Right ventricle myocardium superior (tissue), 1 donor: ENCODE measurements at regions not wholly inside any gene's neighbourhood (a gene's known extent, or its start where the extent isn't known, plus 50 kb on each side); places are given as distances from the start of the nearest gene placed in this dataset.
"Not testable (repeated sequence)": the region's sequence is repeated elsewhere in the genome, so short reads cannot be mapped to it uniquely, and the experiment has no call there.

Source experiments
- ATAC-seq: fragments of 200-7000 bp; cut with Tn5 transposase; one replicate; pipeline ENCODE4 v1.9.1; 2020; ENCODE audit warnings: mild to moderate bottlenecking; ENCODE audit not compliant: poor library complexity
- DNase-seq: peaks from one replicate; pipeline ENCODE4 v3.0.0-alpha.2; 2020
- intact Hi-C: fragments of 100-400 bp; cut with DNase I; formaldehyde crosslinking; loops from one replicate; pipeline ENCODE4 v1.11.2; 2022
- donor health status: DM: no; HTN: yes; CAD: no; lungs with severe emphysema.

- DNase-seq (no peak), ATAC-seq (no peak)
- intact Hi-C loops: no loop called here
Measured at GRCh38 chr5:99827136-99827535, 708.0 kb upstream of the FAM174A start.

- intact Hi-C loops: no loop called here
- DNase-seq: no peak
- ATAC-seq: no peak
Measured at GRCh38 chr5:99817796-99818195, 717.4 kb upstream of the FAM174A start.

- intact Hi-C loops: no loop called here
- no peak for DNase-seq
- no peak for ATAC-seq
Measured at GRCh38 chr5:99814321-99815063, 720.7 kb upstream of the FAM174A start.

- ATAC-seq (no peak), DNase-seq (no peak)
- intact Hi-C loops: no loop called here
Measured at GRCh38 chr5:99808657-99809230, 726.4 kb upstream of the FAM174A start.

- no peak for ATAC-seq
- intact Hi-C loops: no loop called here
- DNase-seq: no peak
Measured at GRCh38 chr5:99807346-99807745, 727.8 kb upstream of the FAM174A start.

- DNase-seq (no peak), ATAC-seq (no peak)
- intact Hi-C loops: no loop called here
Measured at GRCh38 chr5:99795031-99795430, 740.1 kb upstream of the FAM174A start.

GRCh38 chr5:99788482-99788881, 746.7 kb upstream of the FAM174A start:
- intact Hi-C loops: no loop called here
- ATAC-seq: no peak
- DNase-seq: no peak

GRCh38 chr5:99775189-99775588, 760.0 kb upstream of the FAM174A start:
- intact Hi-C loops: no loop called here
- DNase-seq (no peak), ATAC-seq (no peak)

- intact Hi-C loops: no loop called here
- ATAC-seq: no peak
Measured at GRCh38 chr5:99773290-99773689, 761.9 kb upstream of the FAM174A start.

GRCh38 chr5:99771296-99771695, 763.9 kb upstream of the FAM174A start:
- DNase-seq (no peak), ATAC-seq (no peak)
- intact Hi-C loops: no loop called here

More at GRCh38 chr5:99773290-99773689, 761.9 kb upstream of the FAM174A start:
- no peak for DNase-seq

- intact Hi-C loops: no loop called here
- ATAC-seq: no peak
- no peak for DNase-seq
Measured at GRCh38 chr5:99765011-99765410, 770.2 kb upstream of the FAM174A start.

- intact Hi-C loops: no loop called here
- no peak for DNase-seq
- no peak for ATAC-seq
Measured at GRCh38 chr5:99763021-99763774, 772.0 kb upstream of the FAM174A start.

- no peak for DNase-seq
- intact Hi-C loops: no loop called here
- no peak for ATAC-seq
Measured at GRCh38 chr5:99747342-99747741, 787.8 kb upstream of the FAM174A start.

GRCh38 chr5:99733146-99733545, 802.0 kb upstream of the FAM174A start:
- ATAC-seq, DNase-seq, intact Hi-C loops: not testable (repeated sequence)

- intact Hi-C loops, DNase-seq, ATAC-seq: not testable (repeated sequence)
Measured at GRCh38 chr5:99730653-99731052, 801.8 kb upstream of the CHD1 start.

- intact Hi-C loops: no loop called here
- no peak for ATAC-seq
- no peak for DNase-seq
Measured at GRCh38 chr5:99724732-99725290, 796.0 kb upstream of the CHD1 start.

GRCh38 chr5:99721506-99721905, 792.7 kb upstream of the CHD1 start:
- DNase-seq: no peak
- intact Hi-C loops: no loop called here
- no peak for ATAC-seq

- intact Hi-C loops: no loop called here
- ATAC-seq: no peak
- DNase-seq: no peak
Measured at GRCh38 chr5:99715921-99716320, 787.1 kb upstream of the CHD1 start.

GRCh38 chr5:99706160-99706559, 777.4 kb upstream of the CHD1 start:
- intact Hi-C loops: no loop called here
- ATAC-seq: no peak
- no peak for DNase-seq

- intact Hi-C loops: no loop called here
- DNase-seq (no peak), ATAC-seq (no peak)
Measured at GRCh38 chr5:99702565-99702964, 773.8 kb upstream of the CHD1 start.
